HG03520 (cell line): ENCODE measurements at regions not wholly inside any gene's neighbourhood (a gene's known extent, or its start where the extent isn't known, plus 50 kb on each side); places are given as distances from the start of the nearest gene placed in this dataset.

Experiments
- ATAC-seq: cut with Tn5 transposase; IDR thresholded peaks from one replicate; pipeline ENCODE4 v1.9.1; 2021; ENCODE audit warnings: mild to moderate bottlenecking, moderate library complexity; ENCODE audit not compliant: unreplicated experiment

DNA sequence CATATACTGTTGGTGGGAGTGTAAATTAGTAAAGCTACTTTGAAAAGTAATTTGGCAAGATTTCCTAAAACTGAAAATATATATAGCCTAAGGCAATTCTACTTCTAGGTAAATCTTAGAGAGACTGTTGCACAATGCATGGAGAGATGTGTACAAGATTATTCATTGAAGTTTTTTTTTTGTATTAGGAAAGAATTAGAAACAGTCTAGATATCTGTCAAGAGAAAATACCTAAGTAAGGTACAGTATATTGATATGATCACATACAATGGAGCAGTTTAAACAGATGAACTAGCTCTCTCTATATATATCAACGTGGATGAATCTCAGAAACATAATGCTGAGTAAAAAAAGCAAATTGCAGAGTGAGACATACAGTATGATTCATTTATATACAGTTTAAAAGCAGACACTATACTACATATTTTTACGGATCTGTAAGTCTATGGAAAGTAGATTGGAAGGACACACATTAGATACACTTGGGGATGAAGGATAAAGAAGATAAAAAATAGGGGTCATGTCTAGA lies 59.3 kb upstream of the ACVR1 start:
- ATAC-seq: no peak

DNA sequence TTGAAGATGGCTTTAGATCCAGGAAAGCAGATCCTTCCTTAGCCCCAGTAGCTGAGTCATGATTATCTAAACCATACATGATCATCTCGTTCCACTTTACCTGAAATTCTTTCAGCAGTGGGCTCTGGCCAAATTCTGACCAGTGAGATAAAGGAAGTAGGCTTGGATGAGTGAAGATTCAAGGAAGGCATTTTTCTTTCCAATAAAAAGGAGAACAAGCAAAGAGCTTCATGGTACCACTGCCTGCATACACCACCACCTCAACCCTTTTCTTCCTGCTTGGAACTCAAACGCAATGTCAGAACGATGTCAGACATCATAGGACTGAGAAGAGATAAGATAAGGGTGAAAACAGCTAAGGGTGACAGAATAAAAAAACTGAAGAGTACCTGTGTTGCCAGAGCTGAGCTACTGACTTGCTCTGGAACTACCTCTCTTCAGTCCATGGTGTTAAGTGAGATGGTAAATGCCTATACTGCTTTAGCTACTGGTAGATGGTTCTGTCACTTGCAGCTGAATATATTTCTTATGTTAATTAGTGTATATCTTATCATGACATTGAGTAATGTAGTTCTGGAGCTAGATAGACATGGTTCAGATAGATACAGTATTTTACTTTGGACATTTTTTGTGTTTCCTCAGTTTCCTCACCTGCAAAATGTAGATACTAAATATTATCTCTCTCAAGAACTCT lies 58.7 kb upstream of the ACVR1 start:
- ATAC-seq: no peak

DNA sequence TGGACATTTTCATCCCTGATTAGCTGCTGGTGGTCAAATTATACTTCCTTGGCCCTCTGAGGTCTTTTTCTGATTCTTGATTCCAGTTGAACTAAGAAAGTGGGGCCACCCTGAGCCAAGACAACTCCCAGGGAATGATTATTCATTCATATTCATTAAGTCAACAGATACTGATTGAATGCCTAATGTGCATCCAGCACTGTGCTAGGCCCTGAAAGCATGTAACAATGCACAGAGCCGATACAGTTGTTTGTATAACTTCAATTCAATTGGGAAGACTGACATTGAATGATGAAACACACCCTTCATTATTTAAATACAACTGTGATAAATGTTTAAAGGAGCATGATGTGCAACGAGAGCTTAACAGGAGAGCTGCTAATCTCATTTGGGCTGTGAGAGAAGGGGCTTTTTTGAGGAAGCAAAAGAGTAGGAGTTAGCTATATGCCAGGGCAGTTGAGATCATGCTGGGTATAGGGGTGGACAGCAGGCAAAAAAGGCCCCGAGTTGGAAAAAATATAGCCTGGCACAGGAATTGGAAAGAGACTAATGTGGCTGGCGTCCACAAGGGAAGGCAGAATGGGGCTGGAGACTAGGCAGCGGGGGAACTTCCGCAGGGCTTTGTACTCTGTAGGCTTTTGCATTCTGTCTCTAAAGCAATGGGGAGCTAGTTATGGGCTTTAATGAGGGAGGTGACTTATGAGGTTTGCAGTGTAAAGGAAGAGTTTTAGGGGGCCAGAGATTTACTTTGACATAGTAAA lies 57.2 kb upstream of the ACVR1 start:
- no peak for ATAC-seq

DNA sequence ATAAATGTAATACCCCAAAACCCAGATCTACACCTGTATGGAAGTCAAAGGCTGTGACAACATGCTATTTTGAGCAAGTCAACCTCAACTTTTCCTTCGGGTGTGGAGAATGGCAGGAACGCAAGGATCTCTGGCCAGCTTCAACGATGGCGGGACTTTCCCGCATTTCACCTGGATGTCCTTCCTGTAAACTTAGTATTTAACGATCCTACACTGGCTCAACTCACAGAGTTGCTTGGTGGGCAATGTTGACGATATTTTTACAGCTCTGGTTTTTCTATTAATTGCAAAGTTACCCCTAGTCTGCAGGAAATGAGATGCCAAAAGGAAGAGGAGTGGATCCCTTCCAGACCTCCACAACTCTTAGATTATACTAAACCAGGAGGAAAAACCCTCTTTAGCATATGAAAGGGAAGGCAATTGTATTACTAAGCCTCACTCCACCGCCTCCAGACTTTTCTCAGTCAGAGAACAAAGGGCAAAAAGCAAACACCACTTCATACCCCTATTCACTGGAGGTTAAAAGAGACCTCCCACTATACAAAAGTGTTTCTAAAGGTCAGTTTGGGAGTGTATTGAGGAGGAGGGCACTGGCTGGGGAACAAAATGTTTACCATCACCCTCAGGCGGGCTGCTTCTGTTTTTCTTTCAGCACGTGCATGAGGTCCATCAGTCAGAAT lies 56.5 kb upstream of the ACVR1 start:
- ATAC-seq: no peak

DNA sequence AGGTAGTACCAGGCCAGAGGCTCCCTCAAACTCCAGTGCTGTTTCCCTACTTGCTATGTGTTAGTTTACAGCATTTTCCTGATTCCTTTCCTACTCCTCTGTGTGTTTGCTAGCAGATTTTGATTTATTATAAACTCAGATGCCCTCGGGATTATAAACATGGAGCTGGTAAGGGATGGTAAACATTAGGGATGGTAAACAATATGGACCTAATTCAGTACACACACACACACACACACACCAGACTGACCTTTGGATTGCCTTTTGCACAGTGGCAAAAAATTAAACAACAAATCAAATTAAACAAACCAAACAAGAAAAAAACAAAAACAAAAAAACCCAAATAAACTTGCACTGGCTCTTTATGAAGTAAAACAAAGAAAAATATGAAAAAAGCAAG lies 55.4 kb upstream of the ACVR1 start:
- ATAC-seq: no peak

DNA sequence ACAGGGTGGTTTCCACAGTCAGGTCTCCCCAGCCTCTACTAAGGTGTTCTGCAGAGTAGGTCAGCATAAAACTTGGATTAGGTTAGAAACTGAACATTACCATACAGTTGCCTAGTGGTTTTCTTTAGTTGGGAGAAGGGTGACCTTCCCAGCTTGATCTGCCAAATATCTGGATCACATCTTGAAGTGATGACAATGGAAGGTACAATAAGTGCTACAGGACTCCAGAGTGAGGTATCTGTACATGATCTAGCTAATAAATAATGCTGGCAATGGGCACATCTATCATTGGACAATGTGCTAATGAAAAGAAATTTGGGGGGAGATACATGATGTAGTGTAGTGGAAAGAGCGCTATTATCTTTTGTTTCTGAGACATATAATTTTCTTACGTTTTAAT lies 54.6 kb upstream of the ACVR1 start:
- no peak for ATAC-seq

DNA sequence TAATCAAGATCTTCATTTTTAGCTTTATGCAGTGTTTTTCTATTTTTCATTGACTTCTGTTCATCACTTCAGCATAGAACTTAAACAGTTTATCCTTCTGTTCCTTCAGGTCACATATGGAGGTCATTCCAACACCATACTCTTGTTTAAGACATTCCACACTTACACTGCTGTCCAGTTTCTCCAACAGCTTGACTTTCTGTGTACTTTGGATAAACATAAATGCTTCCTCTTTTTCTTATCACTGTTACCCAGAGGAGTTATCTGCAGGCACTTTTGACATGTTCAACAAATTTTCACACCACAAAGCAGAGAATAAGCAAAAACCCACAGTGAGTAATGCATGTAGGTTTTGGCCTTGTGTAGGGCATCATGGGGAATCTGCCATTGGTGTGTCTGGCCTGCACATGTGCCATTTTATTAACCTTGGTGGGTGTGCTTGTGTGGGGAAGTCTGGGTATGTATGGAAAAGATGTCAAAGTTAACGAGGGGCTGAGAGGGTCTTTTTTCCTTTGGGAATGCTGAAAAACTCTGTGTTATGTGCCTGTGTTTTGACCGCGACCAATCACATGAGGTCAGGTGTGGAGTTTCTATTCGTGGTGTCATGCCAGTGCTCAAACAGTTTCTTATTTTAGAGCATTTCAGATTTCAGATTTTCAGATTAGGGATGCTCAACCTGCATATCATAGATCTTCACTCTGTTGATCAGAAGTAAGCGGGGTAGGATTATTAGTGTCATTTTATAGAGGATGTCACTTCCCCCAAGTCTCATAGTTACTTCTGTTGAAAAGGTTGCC lies 53.9 kb upstream of the ACVR1 start:
- ATAC-seq: no peak

DNA sequence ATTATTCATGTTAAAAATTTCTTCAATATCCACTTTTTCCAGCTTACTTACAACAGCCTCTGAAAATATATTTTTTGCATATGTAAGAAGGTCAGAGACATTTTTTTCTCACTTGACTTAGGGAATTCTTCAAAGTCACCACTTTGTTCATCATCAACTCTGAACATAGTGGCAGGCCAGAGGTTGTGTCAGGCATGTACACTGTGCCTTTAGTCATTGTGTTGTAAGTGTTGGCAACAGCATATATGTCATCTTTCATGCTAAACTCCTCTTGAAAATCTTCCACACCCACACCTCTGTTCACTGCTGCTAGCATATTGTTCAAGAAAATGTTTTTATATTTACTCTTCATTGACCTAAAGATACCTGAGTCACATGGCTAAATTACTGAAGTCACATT lies 52.2 kb upstream of the ACVR1 start:
- ATAC-seq: no peak

DNA sequence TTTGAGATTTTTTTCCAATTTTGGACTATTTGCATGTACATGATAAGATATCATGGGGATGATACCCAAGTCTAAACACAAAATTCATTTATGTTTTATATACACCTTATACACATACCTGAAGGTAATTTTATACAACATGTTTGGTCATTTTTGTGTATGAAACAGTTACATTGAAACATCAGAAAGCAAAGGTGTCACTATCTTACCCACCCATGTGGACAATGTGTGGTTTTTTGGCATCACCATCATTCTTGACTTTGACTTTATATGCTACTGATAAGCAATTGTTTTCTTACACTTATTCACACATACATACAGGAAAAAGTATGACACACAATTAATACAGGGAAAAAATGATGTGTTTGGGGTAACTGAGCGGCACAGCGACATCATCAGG lies 51.0 kb upstream of the ACVR1 start:
- ATAC-seq: no peak
